GM12892 (cell line): ENCODE measurements at regions not wholly inside any gene's neighbourhood (a gene's known extent, or its start where the extent isn't known, plus 50 kb on each side); places are given as distances from the start of the nearest gene placed in this dataset.

Experiments used
- POLR2A ChIP-seq: IDR thresholded peaks from 2 replicates; pipeline ENCODE4 v1.6.1; 2011; ENCODE audit warnings: low read depth, low read length, control low read depth
- TAF1 ChIP-seq: IDR thresholded peaks from 2 replicates; pipeline ENCODE4 v1.6.1; 2011; ENCODE audit warnings: low read depth, mild to moderate bottlenecking, control low read depth, low read length, borderline replicate concordance

GRCh38 chr9:90546200-90546599, 96.4 kb downstream of the DIRAS2 start:
- no peak for TF ChIP-seq TAF1
- no peak for TF ChIP-seq POLR2A
